Right hindlimb (tissue), 1 donor: ENCODE measurements at regions not wholly inside any gene's neighbourhood (a gene's known extent, or its start where the extent isn't known, plus 50 kb on each side); places are given as distances from the start of the nearest gene placed in this dataset.
"Not testable (repeated sequence)": the region's sequence is repeated elsewhere in the genome, so short reads cannot be mapped to it uniquely, and the experiment has no call there.

Source experiments
- DNase-seq: peaks from one replicate; pipeline ENCODE4 v3.0.0-alpha.2; 2018

- no peak for DNase-seq
Measured at GRCh38 chr6:21773576-21773968, 180.0 kb downstream of the SOX4 start.

- no peak for DNase-seq
Measured at GRCh38 chr6:21777846-21778245, 184.3 kb downstream of the SOX4 start.

GRCh38 chr6:21780141-21780540 is 186.6 kb downstream of the SOX4 start:
- DNase-seq: no peak

- no peak for DNase-seq
Measured at GRCh38 chr6:21780679-21781078, 187.1 kb downstream of the SOX4 start.

- no peak for DNase-seq
Measured at GRCh38 chr6:21781128-21781527, 187.6 kb downstream of the SOX4 start.

- DNase-seq: no peak
Measured at GRCh38 chr6:21785164-21785563, 191.6 kb downstream of the SOX4 start.

GRCh38 chr6:21791056-21791455 is 197.5 kb downstream of the SOX4 start:
- no peak for DNase-seq

- no peak for DNase-seq
Measured at GRCh38 chr6:21791581-21791980, 198.0 kb downstream of the SOX4 start.

- DNase-seq: no peak
Measured at GRCh38 chr6:21792177-21792576, 198.6 kb downstream of the SOX4 start.

- not testable (repeated sequence) for DNase-seq
Measured at GRCh38 chr6:21796979-21797378, 203.4 kb downstream of the SOX4 start.

- no peak for DNase-seq
Measured at GRCh38 chr6:21798468-21798867, 204.9 kb downstream of the SOX4 start.

GRCh38 chr6:21800330-21800729 is 206.8 kb downstream of the SOX4 start:
- no peak for DNase-seq

- DNase-seq: no peak
Measured at GRCh38 chr6:21800948-21801438, 207.4 kb downstream of the SOX4 start.

- DNase-seq: no peak
Measured at GRCh38 chr6:21801446-21802174, 208.1 kb downstream of the SOX4 start.

GRCh38 chr6:21802175-21802822 is 208.7 kb downstream of the SOX4 start:
- no peak for DNase-seq

- DNase-seq: no peak
Measured at GRCh38 chr6:21804941-21805610, 211.5 kb downstream of the SOX4 start.

- peak; percentile 37 for DNase-seq
Measured at GRCh38 chr6:21807299-21808044, 213.9 kb downstream of the SOX4 start.

- DNase-seq: peak; percentile 66
Measured at GRCh38 chr6:21808045-21808470, 214.5 kb downstream of the SOX4 start.

- DNase-seq: peak; percentile 76
Measured at GRCh38 chr6:21808551-21809242, 215.1 kb downstream of the SOX4 start.

GRCh38 chr6:21811484-21811883 is 217.9 kb downstream of the SOX4 start:
- no peak for DNase-seq

- DNase-seq: no peak
Measured at GRCh38 chr6:21816231-21816630, 222.7 kb downstream of the SOX4 start.

- no peak for DNase-seq
Measured at GRCh38 chr6:21820442-21820841, 226.9 kb downstream of the SOX4 start.
